Keratinocyte (primary cell): ENCODE measurements at regions not wholly inside any gene's neighbourhood (a gene's known extent, or its start where the extent isn't known, plus 50 kb on each side); places are given as distances from the start of the nearest gene placed in this dataset.

Experiments
- DNase-seq: peaks from one replicate; pipeline ENCODE4 v3.0.0-alpha.2; 2011; ENCODE audit warnings: low read depth, missing footprints, low spot score
- FAIRE-seq: peaks from 2 replicates; lab custom pipeline; 2011; peaks lifted over from hg19 to GRCh38; lab: Jason Lieb, UNC
- H2AFZ ChIP-seq: 2 replicates; pipeline ENCODE4 v1.6.0; 2012; ENCODE audit warnings: low read length, control low read depth, inconsistent platforms; ENCODE audit not compliant: control insufficient read depth
- H3K27ac ChIP-seq: 2 replicates; pipeline ENCODE4 v1.5.1; 2011; ENCODE audit warnings: low read length; ENCODE audit not compliant: control insufficient read depth, insufficient read depth
- H3K27me3 ChIP-seq: 3 replicates; pipeline ENCODE4 v1.6.0; 2011; ENCODE audit warnings: low read length; ENCODE audit not compliant: control insufficient read depth, insufficient read depth; ENCODE audit errors: extremely low read depth
- H3K36me3 ChIP-seq, 2 experiments: 2 replicates in 1 of 2; 3 replicates in 1 of 2; pipeline ENCODE4 v1.5.1; 2011; ENCODE audit warnings: low read length in 2 of 2, mild to moderate bottlenecking in 1 of 2; ENCODE audit not compliant: control insufficient read depth in 2 of 2, insufficient read depth in 2 of 2; ENCODE audit errors: extremely low read depth in 1 of 2
- H3K4me1 ChIP-seq: 3 replicates; pipeline ENCODE4 v1.5.1; 2011; ENCODE audit warnings: low read length; ENCODE audit not compliant: control insufficient read depth, insufficient read depth; ENCODE audit errors: extremely low read depth
- H3K4me2 ChIP-seq: 3 replicates; pipeline ENCODE4 v1.6.0; 2011; ENCODE audit warnings: low read depth, low read length; ENCODE audit not compliant: control insufficient read depth, insufficient read depth; ENCODE audit errors: extremely low read depth
- H3K4me3 ChIP-seq, 3 experiments: fragments of 200-600 bp in 1 of 3; sonication (generic) in 1 of 3; 2 replicates in 2 of 3; 3 replicates in 1 of 3; pipeline ENCODE4 v1.5.1; 2011 to 2016; ENCODE audit warnings: low read length in 3 of 3, mild to moderate bottlenecking in 3 of 3, control low read depth in 2 of 3, inconsistent platforms in 1 of 3, low read depth in 1 of 3, mixed read lengths in 1 of 3, mixed run types in 1 of 3, moderate library complexity in 1 of 3; ENCODE audit not compliant: control insufficient read depth in 2 of 3, insufficient read depth in 2 of 3; ENCODE audit errors: extremely low read depth in 1 of 3
- H3K79me2 ChIP-seq: 2 replicates; pipeline ENCODE4 v1.6.0; 2012; ENCODE audit warnings: low read length; ENCODE audit not compliant: control insufficient read depth, insufficient read depth
- H3K9ac ChIP-seq: 3 replicates; pipeline ENCODE4 v1.6.0; 2011; ENCODE audit warnings: low read length; ENCODE audit not compliant: control insufficient read depth, insufficient read depth; ENCODE audit errors: extremely low read depth
- H3K9me1 ChIP-seq: 3 replicates; pipeline ENCODE4 v1.6.0; 2011; ENCODE audit warnings: low read length; ENCODE audit not compliant: control insufficient read depth, insufficient read depth; ENCODE audit errors: extremely low read depth
- H3K9me3 ChIP-seq: 2 replicates; pipeline ENCODE4 v1.5.1; 2012; ENCODE audit warnings: low read depth, low read length; ENCODE audit not compliant: control insufficient read depth
- H4K20me1 ChIP-seq: 3 replicates; pipeline ENCODE4 v1.6.0; 2011; ENCODE audit warnings: low read length; ENCODE audit not compliant: control insufficient read depth, insufficient read depth; ENCODE audit errors: extremely low read depth
- EZH2 ChIP-seq: IDR thresholded peaks from one replicate; pipeline ENCODE4 v1.6.1; 2012; ENCODE audit warnings: inconsistent platforms, mild to moderate bottlenecking, low read length, moderate library complexity
- dilution Hi-C: fragments of 300-500 bp; cut with MboI; formaldehyde crosslinking; loops from one replicate; pipeline ENCODE4 v1.7.0; 2020; ENCODE audit warnings: low sequenced_read_pairs; ENCODE audit not compliant: extremely low pct_ligation_motif_present
- TF ChIP-seq, protein P1 (sequence below), 3 experiments: IDR thresholded peaks in 1 of 3; conservative IDR thresholded peaks in 1 of 3; optimal IDR thresholded peaks in 1 of 3; 2 replicates in 2 of 3; 3 replicates in 1 of 3; pipeline versions ENCODE3 to v1.5.1; 2011; ENCODE audit warnings: low read length in 3 of 3, mild to moderate bottlenecking in 3 of 3, moderate library complexity in 2 of 3, control low read depth in 1 of 3, inconsistent platforms in 1 of 3; ENCODE audit not compliant: insufficient read depth in 2 of 3; ENCODE audit errors: extremely low read depth in 1 of 3

DNA sequence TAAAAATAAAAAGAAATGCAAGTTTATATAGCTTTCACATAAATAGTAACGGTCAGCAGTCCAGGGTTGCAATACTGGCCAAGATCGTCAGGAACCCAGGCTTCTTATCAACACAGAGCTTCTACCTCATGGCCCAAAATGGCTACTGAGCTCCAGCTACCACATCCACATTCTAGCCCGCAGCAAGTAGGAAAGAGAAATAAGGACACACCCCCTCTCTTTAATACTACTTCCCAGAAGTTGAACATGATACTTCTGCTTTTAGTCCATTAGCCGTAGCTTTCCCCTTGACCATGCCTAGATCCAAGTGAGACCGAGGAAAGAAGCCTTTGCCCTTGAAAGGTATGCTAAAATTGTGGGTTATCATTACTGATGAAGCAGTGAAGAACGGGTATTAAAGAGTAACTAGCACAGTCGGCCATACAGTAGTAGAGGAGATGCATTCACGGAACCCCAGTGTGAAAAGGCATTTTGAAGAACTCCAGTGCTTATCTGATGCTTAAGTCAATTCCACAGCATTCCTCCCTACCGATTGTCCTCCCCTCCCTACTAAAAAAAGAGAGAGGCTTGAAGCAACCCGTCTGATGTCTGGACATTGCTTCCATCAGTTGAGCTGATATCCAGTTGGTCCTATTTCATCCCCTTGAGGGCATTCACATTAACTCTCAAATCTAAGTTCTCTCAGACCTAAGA lies 226.9 kb upstream of the RREB1 start:
- H3K9me3 ChIP-seq: no peaks in the 10 kb centered on the region
- no peaks in the 10 kb centered on the region for H3K27me3 ChIP-seq
- DNase-seq (no peak), FAIRE-seq (no peak)
- no peak overlapping the region for H3K4me3 ChIP-seq
- H4K20me1 ChIP-seq: no peaks in the 10 kb centered on the region
- no peak overlapping the region for H2AFZ ChIP-seq
- H3K4me1 ChIP-seq: peaks cover 28% of the 10 kb centered on the region
- no peaks in the 10 kb centered on the region for H3K36me3 ChIP-seq
- dilution Hi-C loops: no loop called here
- no peaks in the 10 kb centered on the region for H3K79me2 ChIP-seq
- H3K9me1 ChIP-seq: no peaks in the 10 kb centered on the region
- no peak overlapping the region for H3K4me2 ChIP-seq
- no peak overlapping the region for H3K27ac ChIP-seq
- H3K9ac ChIP-seq: no peak overlapping the region
- TF ChIP-seq, protein P1, sequence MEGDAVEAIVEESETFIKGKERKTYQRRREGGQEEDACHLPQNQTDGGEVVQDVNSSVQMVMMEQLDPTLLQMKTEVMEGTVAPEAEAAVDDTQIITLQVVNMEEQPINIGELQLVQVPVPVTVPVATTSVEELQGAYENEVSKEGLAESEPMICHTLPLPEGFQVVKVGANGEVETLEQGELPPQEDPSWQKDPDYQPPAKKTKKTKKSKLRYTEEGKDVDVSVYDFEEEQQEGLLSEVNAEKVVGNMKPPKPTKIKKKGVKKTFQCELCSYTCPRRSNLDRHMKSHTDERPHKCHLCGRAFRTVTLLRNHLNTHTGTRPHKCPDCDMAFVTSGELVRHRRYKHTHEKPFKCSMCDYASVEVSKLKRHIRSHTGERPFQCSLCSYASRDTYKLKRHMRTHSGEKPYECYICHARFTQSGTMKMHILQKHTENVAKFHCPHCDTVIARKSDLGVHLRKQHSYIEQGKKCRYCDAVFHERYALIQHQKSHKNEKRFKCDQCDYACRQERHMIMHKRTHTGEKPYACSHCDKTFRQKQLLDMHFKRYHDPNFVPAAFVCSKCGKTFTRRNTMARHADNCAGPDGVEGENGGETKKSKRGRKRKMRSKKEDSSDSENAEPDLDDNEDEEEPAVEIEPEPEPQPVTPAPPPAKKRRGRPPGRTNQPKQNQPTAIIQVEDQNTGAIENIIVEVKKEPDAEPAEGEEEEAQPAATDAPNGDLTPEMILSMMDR (optimal IDR thresholded peaks at IDR 0.05 in 1 of 3, IDR thresholded peaks at IDR 0.05 in 1 of 3, conservative IDR thresholded peaks at IDR 0.05 in 1 of 3; ENCODE audit: extremely low read depth in 1 of 3, insufficient read depth in 2 of 3, low read length in 3 of 3): no peak
- TF ChIP-seq EZH2: no peak

DNA sequence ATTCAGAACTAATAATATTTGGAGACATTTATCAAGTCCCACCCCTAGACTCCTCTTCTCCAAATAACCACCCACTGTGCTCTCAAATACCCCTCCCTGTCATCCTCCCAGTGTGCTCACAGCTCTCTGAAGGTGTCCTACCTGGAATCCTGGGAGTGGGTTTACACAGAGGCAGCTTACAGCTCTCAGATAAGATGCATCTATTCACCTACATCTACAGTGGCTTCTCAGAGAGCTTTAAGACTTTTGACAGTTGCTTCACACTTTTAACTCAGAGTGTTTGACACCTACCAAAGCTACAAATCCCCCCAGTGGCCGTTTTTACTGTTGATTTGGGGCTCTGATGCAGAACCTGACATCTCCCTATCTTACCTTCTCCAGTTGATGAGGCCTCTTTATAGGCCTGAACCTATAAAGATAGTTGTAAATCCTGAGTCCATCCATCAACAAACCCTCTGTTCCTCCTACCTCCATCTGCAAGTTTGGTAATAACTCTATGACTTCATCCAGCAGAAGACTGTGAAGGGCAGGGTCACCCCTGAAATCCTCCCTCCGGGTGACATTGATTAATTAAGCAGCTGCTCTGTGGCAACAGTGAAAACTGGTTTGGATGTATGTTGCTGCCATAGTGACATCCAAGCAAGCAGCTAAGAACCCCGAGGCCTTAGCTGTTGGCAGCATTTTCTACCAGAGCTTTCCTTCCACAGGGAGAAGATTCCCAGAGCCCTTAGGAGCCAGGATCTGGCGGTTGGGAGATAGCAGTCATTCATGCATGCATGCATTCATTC lies 226.1 kb upstream of the RREB1 start:
- Histone ChIP-seq H3K9me1 (no peaks in the 10 kb centered on the region), H3K79me2 (no peaks in the 10 kb centered on the region), H3K9ac (no peak overlapping the region), H4K20me1 (no peaks in the 10 kb centered on the region), H3K4me3 (no peak overlapping the region), H3K9me3 (no peaks in the 10 kb centered on the region), H3K27ac (no peak overlapping the region), H3K27me3 (no peaks in the 10 kb centered on the region), H2AFZ (no peak overlapping the region), H3K36me3 (no peaks in the 10 kb centered on the region), H3K4me2 (no peak overlapping the region), H3K4me1 (peaks cover 31% of the 10 kb centered on the region)
- DNase-seq (no peak), FAIRE-seq (no peak)
- no peak for TF ChIP-seq EZH2
- TF ChIP-seq, protein P1 (optimal IDR thresholded peaks at IDR 0.05 in 1 of 3, IDR thresholded peaks at IDR 0.05 in 1 of 3, conservative IDR thresholded peaks at IDR 0.05 in 1 of 3; ENCODE audit: extremely low read depth in 1 of 3, insufficient read depth in 2 of 3, low read length in 3 of 3): no peak
- dilution Hi-C loops: no loop called here
